HepG2 (cell line): ENCODE measurements at regions not wholly inside any gene's neighbourhood (a gene's known extent, or its start where the extent isn't known, plus 50 kb on each side); places are given as distances from the start of the nearest gene placed in this dataset.

Source experiments
- ATAC-seq: fragments of 200-7000 bp; cut with Tn5 transposase; 3 replicates; pipeline ENCODE4 v1.9.1; 2020; ENCODE audit warnings: mild to moderate bottlenecking, moderate library complexity
- BruUV-seq: library from RNA; stranded (reverse); fragments of 400-500 nt; replicated peaks from 2 replicates; lab custom pipeline; 2021; lab: Mats Ljungman, UMichigan
- CTCF ChIA-PET: fragments of 300-600 bp; formaldehyde crosslinking; extraction: SDS; loops from one replicate; lab custom pipeline; 2021; ENCODE audit warnings: low total read pairs, inconsistent platforms, low intra/inter-chr PET ratio; lab: Yijun Ruan, JAX
- POLR2A ChIA-PET: fragments of 350-600 bp; sonication (Branson Sonifier 250); formaldehyde crosslinking; loops from one replicate; lab custom pipeline; 2020; ENCODE audit warnings: antibody characterized with exemption, inconsistent platforms; lab: Yijun Ruan, JAX
- DNase-seq: peaks from one replicate; pipeline ENCODE4 v3.0.0-alpha.2; 2015; ENCODE audit warnings: low spot score
- FAIRE-seq: peaks from 3 replicates; lab custom pipeline; 2011; peaks lifted over from hg19 to GRCh38; lab: Jason Lieb, UNC
- H2AFZ ChIP-seq: one replicate; pipeline ENCODE4 v1.6.1; 2011; ENCODE audit warnings: low read length, inconsistent platforms
- H3K27ac ChIP-seq: fragments of 300-600 bp; 3 replicates; pipeline ENCODE4 v1.8.0; 2011; ENCODE audit warnings: mixed run types, mild to moderate bottlenecking, mixed read lengths, low read length, inconsistent platforms; ENCODE audit not compliant: insufficient read depth; ENCODE audit errors: extremely low read length
- H3K27me3 ChIP-seq, 2 experiments: fragments of 200-600 bp in 1 of 2; 2 replicates in 1 of 2; 3 replicates in 1 of 2; pipeline versions ENCODE4 v1.6.0 to v1.8.0; 2011; ENCODE audit warnings: low read length in 2 of 2, mild to moderate bottlenecking in 2 of 2, moderate library complexity in 2 of 2, inconsistent platforms in 1 of 2; ENCODE audit not compliant: insufficient read depth in 2 of 2, control insufficient read depth in 1 of 2
- H3K36me3 ChIP-seq, 2 experiments: fragments of 200-600 bp in 1 of 2; replicated peaks in 1 of 2; 2 replicates in 1 of 2; 3 replicates in 1 of 2; pipeline versions ENCODE4 v1.5.1 to v1.8.0; 2011; ENCODE audit warnings: low read length in 2 of 2, inconsistent platforms in 1 of 2; ENCODE audit not compliant: insufficient read depth in 2 of 2, control insufficient read depth in 1 of 2
- H3K4me1 ChIP-seq: 2 replicates; pipeline ENCODE4 v1.5.1; 2012; ENCODE audit warnings: low read length, inconsistent platforms; ENCODE audit not compliant: insufficient read depth
- H3K4me2 ChIP-seq: 2 replicates; pipeline ENCODE4 v1.6.0; 2011; ENCODE audit warnings: low read depth, low read length, inconsistent platforms
- H3K4me3 ChIP-seq, 3 experiments: fragments of 200-600 bp in 1 of 3; sonication (generic), shearing (Covaris generic) in 1 of 3; replicated peaks in 1 of 3; 2 replicates each; pipeline ENCODE4 v1.5.1; 2011 to 2016; ENCODE audit warnings: low read length in 3 of 3, inconsistent platforms in 2 of 3, low read depth in 2 of 3, mild to moderate bottlenecking in 2 of 3, control low read depth in 1 of 3, mixed read lengths in 1 of 3; ENCODE audit not compliant: insufficient read depth in 1 of 3
- H3K79me2 ChIP-seq: one replicate; pipeline ENCODE4 v1.6.1; 2011; ENCODE audit warnings: low read length, inconsistent platforms; ENCODE audit not compliant: insufficient read depth
- H3K9ac ChIP-seq: 2 replicates; pipeline ENCODE4 v1.6.0; 2011; ENCODE audit warnings: mild to moderate bottlenecking, low read depth, low read length, inconsistent platforms; ENCODE audit not compliant: insufficient read depth
- H3K9me3 ChIP-seq: 2 replicates; pipeline ENCODE4 v1.5.1; 2012; ENCODE audit warnings: mild to moderate bottlenecking, low read length
- H4K20me1 ChIP-seq: 2 replicates; pipeline ENCODE4 v1.6.0; 2011; ENCODE audit warnings: inconsistent platforms, mild to moderate bottlenecking, low read length, moderate library complexity; ENCODE audit not compliant: insufficient read depth
- ARNT2 ChIP-seq: sonication (generic); formaldehyde crosslinking; IDR thresholded peaks from 2 replicates; pipeline ENCODE4 v1.8.0; 2022; ENCODE audit warnings: mild to moderate bottlenecking, low read depth, missing genetic modification reagents, moderate library complexity
- FOXK1 ChIP-seq: sonication (generic); formaldehyde crosslinking; IDR thresholded peaks from 2 replicates; pipeline ENCODE4 v1.4.0; 2020; ENCODE audit warnings: low read depth, missing genetic modification reagents, borderline replicate concordance
- FOXP1 ChIP-seq, 2 experiments: fragments of 450-650 bp in 1 of 2; IDR thresholded peaks; 2 replicates each; pipeline ENCODE4 v1.6.1; 2017 to 2018; ENCODE audit warnings: antibody characterized with exemption in 1 of 2
- GZF1 ChIP-seq: sonication (generic); formaldehyde crosslinking; IDR thresholded peaks from 2 replicates; pipeline ENCODE4 v1.5.1; 2020; ENCODE audit warnings: mild to moderate bottlenecking, missing genetic modification reagents
- HOXA7 ChIP-seq: sonication (generic); formaldehyde crosslinking; IDR thresholded peaks from 2 replicates; pipeline ENCODE4 v1.8.1; 2022; ENCODE audit warnings: mild to moderate bottlenecking, missing genetic modification reagents, moderate library complexity
- KDM5B ChIP-seq: sonication (generic); formaldehyde crosslinking; IDR thresholded peaks from 2 replicates; pipeline ENCODE4 v1.4.0; 2020; ENCODE audit warnings: missing genetic modification reagents, mild to moderate bottlenecking, borderline replicate concordance
- KLF12 ChIP-seq: sonication (generic); formaldehyde crosslinking; IDR thresholded peaks from 2 replicates; pipeline ENCODE4 v1.4.0; 2020; ENCODE audit warnings: missing genetic modification reagents, borderline replicate concordance
- MAF1 ChIP-seq: sonication (generic); formaldehyde crosslinking; IDR thresholded peaks from 2 replicates; pipeline ENCODE4 v1.5.0; 2020; ENCODE audit warnings: missing genetic modification reagents, borderline replicate concordance
- TCF12 ChIP-seq, 2 experiments: fragments of 450-650 bp in 1 of 2; sonication (generic) in 1 of 2; formaldehyde crosslinking in 1 of 2; IDR thresholded peaks; 2 replicates each; pipeline versions ENCODE4 v1.6.1 to v1.8.0; 2017 to 2022; ENCODE audit warnings: antibody characterized with exemption in 1 of 2, mild to moderate bottlenecking in 1 of 2, missing genetic modification reagents in 1 of 2, moderate library complexity in 1 of 2
- THYN1 ChIP-seq: sonication (generic); formaldehyde crosslinking; IDR thresholded peaks from 2 replicates; pipeline ENCODE4 v1.8.1; 2023; ENCODE audit warnings: low read depth, mild to moderate bottlenecking, moderate library complexity, missing genetic modification reagents, borderline replicate concordance
- ZNF639 ChIP-seq: conservative IDR thresholded peaks from 2 replicates; pipeline ENCODE4 v1.6.1; 2018; ENCODE audit warnings: missing genetic modification reagents
- ZNF792 ChIP-seq: IDR thresholded peaks from 2 replicates; pipeline ENCODE4 v1.6.1; 2016
- WGBS: methylation state at CpG from one replicate; pipeline ENCODE4 v1.1.6; 2017; ENCODE audit warnings: low lambda C conversion rate; 5-methylcytosine and 5-hydroxymethylcytosine counted together
- in situ Hi-C: cut with HindIII; loops from 2 replicates; pipeline ENCODE4 v1.10.0; 2017; ENCODE audit warnings: low pct_unique_long_range_greater_than_20kb; ENCODE audit not compliant: extremely low pct_ligation_motif_present
- intact Hi-C: fragments of 100-400 bp; cut with micrococcal nuclease; formaldehyde crosslinking; loops from one replicate; pipeline ENCODE4 v1.10.0; 2022; ENCODE audit not compliant: unreplicated experiment
- TF ChIP-seq, protein P1 (sequence below): sonication (generic); formaldehyde crosslinking; IDR thresholded peaks from 2 replicates; pipeline ENCODE4 v1.4.0; 2020; ENCODE audit warnings: mild to moderate bottlenecking, missing genetic modification reagents, borderline replicate concordance
- TF ChIP-seq, protein P2 (sequence below): sonication (generic); formaldehyde crosslinking; IDR thresholded peaks from 2 replicates; pipeline ENCODE4 v1.4.0; 2020; ENCODE audit warnings: missing genetic modification reagents

DNA sequence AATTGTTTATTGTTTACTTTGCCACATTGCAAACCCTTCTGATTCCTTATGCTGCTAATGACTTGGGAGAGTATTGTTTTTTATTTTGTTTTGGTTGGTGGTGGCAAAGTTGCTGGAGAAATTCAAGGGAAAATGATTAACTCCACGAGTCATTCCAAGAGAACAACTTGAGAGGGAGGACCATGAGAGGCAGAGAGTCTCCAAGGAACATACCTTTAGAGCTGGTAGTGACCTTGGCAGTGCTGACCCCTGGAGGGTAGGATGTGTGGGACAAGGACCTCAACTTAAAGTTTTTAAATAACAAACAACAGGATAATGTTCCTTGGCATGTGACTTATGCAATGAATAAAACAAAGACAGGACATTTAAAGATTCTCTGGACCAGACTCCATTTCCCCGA, 139.7 kb downstream of the LRRC70 start:
- no peak overlapping the region for H3K4me3 ChIP-seq
- no peaks in the 10 kb centered on the region for H3K9me3 ChIP-seq
- H3K4me2 ChIP-seq = no peak overlapping the region
- no peak overlapping the region for H2AFZ ChIP-seq
- 42% methylated on average over 2 of the region's 2 CpGs for WGBS
- no peaks in the 10 kb centered on the region for H3K27me3 ChIP-seq
- intact Hi-C loops = no loop called here
- ChIA-PET POLR2A (no interaction called here), CTCF (no interaction called here)
- no peak for DNase-seq
- H3K9ac ChIP-seq = no peak overlapping the region
- no peaks in the 10 kb centered on the region for H4K20me1 ChIP-seq
- no TSS peak for BruUV-seq
- H3K79me2 ChIP-seq = no peaks in the 10 kb centered on the region
- in situ Hi-C loops = no loop called here
- H3K36me3 ChIP-seq = no peaks in the 10 kb centered on the region
- H3K4me1 ChIP-seq = 0 out of 2 replicates have a peak, but pooled peaks cover 4% of the 10 kb centered on the region
- H3K27ac ChIP-seq = no peak overlapping the region
- FAIRE-seq = no peak
- ATAC-seq = no peak
- TF ChIP-seq ARNT2 (CRISPR knock-in tag) (no peak), GZF1 (CRISPR knock-in tag) (no peak), ZNF792 (CRISPR knock-in tag) (no peak), HOXA7 (CRISPR knock-in tag) (no peak), TCF12 (IDR thresholded peaks at IDR 0.05) (no peak), TCF12 (CRISPR knock-in tag; IDR thresholded peaks at IDR 0.05) (no peak), FOXP1 (IDR thresholded peaks at IDR 0.05) (no peak), FOXP1 (CRISPR knock-in tag; IDR thresholded peaks at IDR 0.05) (no peak), ZNF639 (no peak), MAF1 (CRISPR knock-in tag) (no peak), THYN1 (CRISPR knock-in tag) (no peak), KLF12 (CRISPR knock-in tag) (no peak), KDM5B (CRISPR knock-in tag) (no peak), FOXK1 (no peak)
- TF ChIP-seq, protein P1, sequence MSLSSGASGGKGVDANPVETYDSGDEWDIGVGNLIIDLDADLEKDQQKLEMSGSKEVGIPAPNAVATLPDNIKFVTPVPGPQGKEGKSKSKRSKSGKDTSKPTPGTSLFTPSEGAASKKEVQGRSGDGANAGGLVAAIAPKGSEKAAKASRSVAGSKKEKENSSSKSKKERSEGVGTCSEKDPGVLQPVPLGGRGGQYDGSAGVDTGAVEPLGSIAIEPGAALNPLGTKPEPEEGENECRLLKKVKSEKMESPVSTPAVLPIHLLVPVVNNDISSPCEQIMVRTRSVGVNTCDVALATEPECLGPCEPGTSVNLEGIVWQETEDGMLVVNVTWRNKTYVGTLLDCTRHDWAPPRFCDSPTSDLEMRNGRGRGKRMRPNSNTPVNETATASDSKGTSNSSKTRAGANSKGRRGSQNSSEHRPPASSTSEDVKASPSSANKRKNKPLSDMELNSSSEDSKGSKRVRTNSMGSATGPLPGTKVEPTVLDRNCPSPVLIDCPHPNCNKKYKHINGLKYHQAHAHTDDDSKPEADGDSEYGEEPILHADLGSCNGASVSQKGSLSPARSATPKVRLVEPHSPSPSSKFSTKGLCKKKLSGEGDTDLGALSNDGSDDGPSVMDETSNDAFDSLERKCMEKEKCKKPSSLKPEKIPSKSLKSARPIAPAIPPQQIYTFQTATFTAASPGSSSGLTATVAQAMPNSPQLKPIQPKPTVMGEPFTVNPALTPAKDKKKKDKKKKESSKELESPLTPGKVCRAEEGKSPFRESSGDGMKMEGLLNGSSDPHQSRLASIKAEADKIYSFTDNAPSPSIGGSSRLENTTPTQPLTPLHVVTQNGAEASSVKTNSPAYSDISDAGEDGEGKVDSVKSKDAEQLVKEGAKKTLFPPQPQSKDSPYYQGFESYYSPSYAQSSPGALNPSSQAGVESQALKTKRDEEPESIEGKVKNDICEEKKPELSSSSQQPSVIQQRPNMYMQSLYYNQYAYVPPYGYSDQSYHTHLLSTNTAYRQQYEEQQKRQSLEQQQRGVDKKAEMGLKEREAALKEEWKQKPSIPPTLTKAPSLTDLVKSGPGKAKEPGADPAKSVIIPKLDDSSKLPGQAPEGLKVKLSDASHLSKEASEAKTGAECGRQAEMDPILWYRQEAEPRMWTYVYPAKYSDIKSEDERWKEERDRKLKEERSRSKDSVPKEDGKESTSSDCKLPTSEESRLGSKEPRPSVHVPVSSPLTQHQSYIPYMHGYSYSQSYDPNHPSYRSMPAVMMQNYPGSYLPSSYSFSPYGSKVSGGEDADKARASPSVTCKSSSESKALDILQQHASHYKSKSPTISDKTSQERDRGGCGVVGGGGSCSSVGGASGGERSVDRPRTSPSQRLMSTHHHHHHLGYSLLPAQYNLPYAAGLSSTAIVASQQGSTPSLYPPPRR (CRISPR knock-in tag) = no peak
- TF ChIP-seq, protein P2, sequence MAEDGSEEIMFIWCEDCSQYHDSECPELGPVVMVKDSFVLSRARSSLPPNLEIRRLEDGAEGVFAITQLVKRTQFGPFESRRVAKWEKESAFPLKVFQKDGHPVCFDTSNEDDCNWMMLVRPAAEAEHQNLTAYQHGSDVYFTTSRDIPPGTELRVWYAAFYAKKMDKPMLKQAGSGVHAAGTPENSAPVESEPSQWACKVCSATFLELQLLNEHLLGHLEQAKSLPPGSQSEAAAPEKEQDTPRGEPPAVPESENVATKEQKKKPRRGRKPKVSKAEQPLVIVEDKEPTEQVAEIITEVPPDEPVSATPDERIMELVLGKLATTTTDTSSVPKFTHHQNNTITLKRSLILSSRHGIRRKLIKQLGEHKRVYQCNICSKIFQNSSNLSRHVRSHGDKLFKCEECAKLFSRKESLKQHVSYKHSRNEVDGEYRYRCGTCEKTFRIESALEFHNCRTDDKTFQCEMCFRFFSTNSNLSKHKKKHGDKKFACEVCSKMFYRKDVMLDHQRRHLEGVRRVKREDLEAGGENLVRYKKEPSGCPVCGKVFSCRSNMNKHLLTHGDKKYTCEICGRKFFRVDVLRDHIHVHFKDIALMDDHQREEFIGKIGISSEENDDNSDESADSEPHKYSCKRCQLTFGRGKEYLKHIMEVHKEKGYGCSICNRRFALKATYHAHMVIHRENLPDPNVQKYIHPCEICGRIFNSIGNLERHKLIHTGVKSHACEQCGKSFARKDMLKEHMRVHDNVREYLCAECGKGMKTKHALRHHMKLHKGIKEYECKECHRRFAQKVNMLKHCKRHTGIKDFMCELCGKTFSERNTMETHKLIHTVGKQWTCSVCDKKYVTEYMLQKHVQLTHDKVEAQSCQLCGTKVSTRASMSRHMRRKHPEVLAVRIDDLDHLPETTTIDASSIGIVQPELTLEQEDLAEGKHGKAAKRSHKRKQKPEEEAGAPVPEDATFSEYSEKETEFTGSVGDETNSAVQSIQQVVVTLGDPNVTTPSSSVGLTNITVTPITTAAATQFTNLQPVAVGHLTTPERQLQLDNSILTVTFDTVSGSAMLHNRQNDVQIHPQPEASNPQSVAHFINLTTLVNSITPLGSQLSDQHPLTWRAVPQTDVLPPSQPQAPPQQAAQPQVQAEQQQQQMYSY (CRISPR knock-in tag) = no peak
